Stimulated activated CD4-positive, alpha-beta T cell treated with anti-CD3 and anti-CD28 coated beads, Interleukin-2, amount 100 ng/mL, for 24 hours (primary cell): ENCODE measurements at regions not wholly inside any gene's neighbourhood (a gene's known extent, or its start where the extent isn't known, plus 50 kb on each side); places are given as distances from the start of the nearest gene placed in this dataset.

Experiments used
- DNase-seq, 2 donors: peaks; one replicate each; pipeline ENCODE4 v3.0.0-alpha.2; 2020

GRCh38 chr1:58919226-58919958 lies 135.5 kb upstream of the JUN start:
- DNase-seq, result no peak

- DNase-seq, result no peak
Observed at GRCh38 chr1:58919959-58920321, 136.1 kb upstream of the JUN start.

- no peak for DNase-seq
Observed at GRCh38 chr1:58921342-58921741, 137.5 kb upstream of the JUN start.

- DNase-seq, result no peak
Observed at GRCh38 chr1:58921751-58922150, 137.9 kb upstream of the JUN start.

GRCh38 chr1:58922302-58923089 lies 138.6 kb upstream of the JUN start:
- DNase-seq, result peak in 1 of 2 donors; percentile 33

- no peak for DNase-seq
Observed at GRCh38 chr1:58923090-58923470, 139.2 kb upstream of the JUN start.

- DNase-seq, result no peak
Observed at GRCh38 chr1:58924016-58924565, 140.2 kb upstream of the JUN start.

- DNase-seq, result no peak
Observed at GRCh38 chr1:58924821-58925220, 141.0 kb upstream of the JUN start.

- DNase-seq, result no peak
Observed at GRCh38 chr1:58925247-58925646, 141.4 kb upstream of the JUN start.

GRCh38 chr1:58926152-58926551 lies 142.3 kb upstream of the JUN start:
- DNase-seq, result no peak

GRCh38 chr1:58927041-58927721 lies 143.3 kb upstream of the JUN start:
- no peak for DNase-seq

- no peak for DNase-seq
Observed at GRCh38 chr1:58927722-58928085, 143.9 kb upstream of the JUN start.

- DNase-seq, result no peak
Observed at GRCh38 chr1:58928514-58928913, 144.7 kb upstream of the JUN start.

- peak; percentile 62 to 64 for DNase-seq
Observed at GRCh38 chr1:58929671-58930325, 146.0 kb upstream of the JUN start.

- no peak for DNase-seq
Observed at GRCh38 chr1:58931024-58931423, 147.2 kb upstream of the JUN start.

GRCh38 chr1:58931756-58932155 lies 147.9 kb upstream of the JUN start:
- DNase-seq, result no peak

- DNase-seq, result no peak
Observed at GRCh38 chr1:58932859-58933598, 149.2 kb upstream of the JUN start.

GRCh38 chr1:58933599-58933926 lies 149.7 kb upstream of the JUN start:
- DNase-seq, result no peak

- no peak for DNase-seq
Observed at GRCh38 chr1:58934706-58935105, 150.9 kb upstream of the JUN start.

- no peak for DNase-seq
Observed at GRCh38 chr1:58936973-58937372, 153.1 kb upstream of the JUN start.

GRCh38 chr1:58939146-58939545 lies 155.3 kb upstream of the JUN start:
- no peak for DNase-seq

GRCh38 chr1:58939666-58940370 lies 156.0 kb upstream of the JUN start:
- DNase-seq, result no peak
